Caco-2 (cell line): ENCODE measurements at regions not wholly inside any gene's neighbourhood (a gene's known extent, or its start where the extent isn't known, plus 50 kb on each side); places are given as distances from the start of the nearest gene placed in this dataset.

Experiments
- BruUV-seq: library from RNA; stranded (reverse); fragments of 400-500 nt; replicated peaks from 2 replicates; lab custom pipeline; 2021; lab: Mats Ljungman, UMichigan
- CTCF ChIA-PET: fragments of 300-600 bp; sonication (Branson Sonifier 250); formaldehyde crosslinking; loops from one replicate; lab custom pipeline; 2022; ENCODE audit warnings: antibody characterized with exemption; lab: Charles Lee
- POLR2A ChIA-PET: fragments of 300-600 bp; sonication (Branson Sonifier 250); formaldehyde crosslinking; loops from one replicate; lab custom pipeline; 2022; ENCODE audit warnings: antibody characterized with exemption; lab: Charles Lee
- DNase-seq, 2 experiments: peaks; one replicate each; pipeline versions ENCODE4 v3.0.0 to v3.0.0-alpha.2; 2020 to 2022
- H3K27me3 ChIP-seq: replicated peaks from 2 replicates; pipeline ENCODE4 v1.6.0; 2011; ENCODE audit warnings: low read length; ENCODE audit not compliant: control insufficient read depth, insufficient read depth
- H3K36me3 ChIP-seq: 2 replicates; pipeline ENCODE4 v1.5.1; 2011; ENCODE audit warnings: low read length; ENCODE audit not compliant: control insufficient read depth, insufficient read depth
- H3K4me1 ChIP-seq: fragments of 250-450 bp; sonication (Bioruptor Pico); 2 replicates; pipeline ENCODE4 v1.5.1; 2020; ENCODE audit warnings: mild to moderate bottlenecking
- H3K4me3 ChIP-seq: 2 replicates; pipeline ENCODE4 v1.5.1; 2011; ENCODE audit warnings: low read depth, mild to moderate bottlenecking, control low read depth, low read length
- H3K9me3 ChIP-seq: fragments of 250-450 bp; sonication (Bioruptor Pico); 2 replicates; pipeline ENCODE4 v1.5.1; 2020; ENCODE audit warnings: mild to moderate bottlenecking, moderate library complexity
- H3K27ac Mint-ChIP-seq: one replicate; pipeline ENCODE4 v1.8.0; 2022; ENCODE audit warnings: mixed read lengths; ENCODE audit not compliant: unreplicated experiment
- H3K27me3 Mint-ChIP-seq: one replicate; pipeline ENCODE4 v1.8.0; 2022; ENCODE audit warnings: mixed read lengths; ENCODE audit not compliant: insufficient read depth, unreplicated experiment
- H3K36me3 Mint-ChIP-seq: one replicate; pipeline ENCODE4 v1.8.0; 2022; ENCODE audit warnings: mild to moderate bottlenecking, mixed read lengths; ENCODE audit not compliant: insufficient read depth, unreplicated experiment
- H3K4me1 Mint-ChIP-seq: one replicate; pipeline ENCODE4 v1.8.0; 2022; ENCODE audit warnings: low read depth, mixed read lengths; ENCODE audit not compliant: unreplicated experiment
- H3K4me3 Mint-ChIP-seq: one replicate; pipeline ENCODE4 v1.8.0; 2022; ENCODE audit warnings: mild to moderate bottlenecking, moderate library complexity, mixed read lengths; ENCODE audit not compliant: unreplicated experiment
- H3K9me3 Mint-ChIP-seq: one replicate; pipeline ENCODE4 v1.8.0; 2022; ENCODE audit warnings: mixed read lengths; ENCODE audit not compliant: unreplicated experiment
- CTCF ChIP-seq, 2 experiments: fragments of 200-600 bp in 1 of 2; IDR thresholded peaks; 1 replicate in 1 of 2; 2 replicates in 1 of 2; pipeline versions ENCODE4 v1.5.1 to v1.8.0; 2011 to 2022; ENCODE audit warnings: antibody characterized with exemption in 1 of 2, control low read depth in 1 of 2, inconsistent platforms in 1 of 2, low read depth in 1 of 2, low read length in 1 of 2, mild to moderate bottlenecking in 1 of 2, moderate library complexity in 1 of 2; ENCODE audit not compliant: insufficient read depth in 1 of 2, severe bottlenecking in 1 of 2, unreplicated experiment in 1 of 2
- intact Hi-C: fragments of 100-400 bp; cut with micrococcal nuclease; formaldehyde crosslinking; loops from one replicate; pipeline ENCODE4 v1.10.0; 2022; ENCODE audit not compliant: unreplicated experiment

GRCh38 chr13:109288151-109288709, 498.2 kb downstream of the IRS2 start:
- H3K9me3 ChIP-seq: no peaks in the 10 kb centered on the region
- H3K36me3 ChIP-seq: no peaks in the 10 kb centered on the region
- H3K9me3 Mint-ChIP-seq: no peaks in the 10 kb centered on the region
- H3K4me1 Mint-ChIP-seq: peaks cover 8% of the 10 kb centered on the region
- no TSS peak for BruUV-seq
- H3K4me1 ChIP-seq: no peaks in the 10 kb centered on the region
- no peaks in the 10 kb centered on the region for H3K36me3 Mint-ChIP-seq
- intact Hi-C loops: no loop called here
- no peaks in the 10 kb centered on the region for H3K27me3 Mint-ChIP-seq
- H3K4me3 ChIP-seq: no peak overlapping the region
- H3K4me3 Mint-ChIP-seq: no peak overlapping the region
- DNase-seq: no peak
- TF ChIP-seq CTCF (IDR thresholded peaks at IDR 0.05; ENCODE audit: insufficient read depth in 1 of 2, low read depth in 1 of 2, low read length in 1 of 2, severe bottlenecking in 1 of 2, unreplicated experiment in 1 of 2): no peak
- H3K27me3 ChIP-seq: no peaks in the 10 kb centered on the region
- CTCF ChIA-PET: interaction anchor here (0.7 kb wide), 1 partner anchor 23 kb away, joined by 3 read pairs; no protein-coding TSS in a partner anchor
- no peak overlapping the region for H3K27ac Mint-ChIP-seq
- POLR2A ChIA-PET: no interaction called here

GRCh38 chr13:109287553-109287952, 498.8 kb downstream of the IRS2 start:
- intact Hi-C loops: no loop called here

GRCh38 chr13:109285586-109285985, 500.8 kb downstream of the IRS2 start:
- TF ChIP-seq CTCF (IDR thresholded peaks at IDR 0.05; ENCODE audit: insufficient read depth in 1 of 2, low read depth in 1 of 2, low read length in 1 of 2, severe bottlenecking in 1 of 2, unreplicated experiment in 1 of 2): no peak
- H3K9me3 Mint-ChIP-seq: peaks cover 7% of the 10 kb centered on the region
- peaks cover 8% of the 10 kb centered on the region for H3K4me1 Mint-ChIP-seq
- Histone ChIP-seq H3K9me3 (no peaks in the 10 kb centered on the region), H3K27me3 (no peaks in the 10 kb centered on the region), H3K4me1 (no peaks in the 10 kb centered on the region), H3K4me3 (no peak overlapping the region), H3K36me3 (no peaks in the 10 kb centered on the region)
- no peaks in the 10 kb centered on the region for H3K27me3 Mint-ChIP-seq
- H3K36me3 Mint-ChIP-seq: no peaks in the 10 kb centered on the region
- intact Hi-C loops: no loop called here
- H3K4me3 Mint-ChIP-seq: no peak overlapping the region
- no peak for DNase-seq
- POLR2A ChIA-PET: no interaction called here
- CTCF ChIA-PET: no interaction called here
- no peak overlapping the region for H3K27ac Mint-ChIP-seq
- no TSS peak for BruUV-seq

More at GRCh38 chr13:109287553-109287952, 498.8 kb downstream of the IRS2 start:
- DNase-seq: no peak
- Mint-ChIP-seq H3K36me3 (no peaks in the 10 kb centered on the region), H3K4me1 (peaks cover 8% of the 10 kb centered on the region), H3K4me3 (no peak overlapping the region), H3K9me3 (no peaks in the 10 kb centered on the region), H3K27ac (no peak overlapping the region), H3K27me3 (no peaks in the 10 kb centered on the region)
- Histone ChIP-seq H3K4me3 (no peak overlapping the region), H3K9me3 (no peaks in the 10 kb centered on the region), H3K36me3 (no peaks in the 10 kb centered on the region), H3K4me1 (no peaks in the 10 kb centered on the region), H3K27me3 (no peaks in the 10 kb centered on the region)
- ChIA-PET POLR2A (no interaction called here), CTCF (interaction anchor here (0.7 kb wide), 1 partner anchor 23 kb away, joined by 3 read pairs; no protein-coding TSS in a partner anchor)
- no TSS peak for BruUV-seq
- no peak for TF ChIP-seq CTCF (IDR thresholded peaks at IDR 0.05; ENCODE audit: insufficient read depth in 1 of 2, low read depth in 1 of 2, low read length in 1 of 2, severe bottlenecking in 1 of 2, unreplicated experiment in 1 of 2)
